ENCODE measurements at regions not wholly inside any gene's neighbourhood (a gene's known extent, or its start where the extent isn't known, plus 50 kb on each side); places are given as distances from the start of the nearest gene placed in this dataset.

- TF ChIP-seq POLR2A (IDR thresholded peaks at IDR 0.05) (no peak), CTCF (IDR thresholded peaks at IDR 0.05) (no peak)
These were observed 220.3 kb downstream of the CSNK1G3 start for GRCh38 chr5:123732257-123732656.

Data from right lobe of liver (tissue), 4 donors.